ENCODE measurements at regions not wholly inside any gene's neighbourhood (a gene's known extent, or its start where the extent isn't known, plus 50 kb on each side); places are given as distances from the start of the nearest gene placed in this dataset.
"Not testable (repeated sequence)": the region's sequence is repeated elsewhere in the genome, so short reads cannot be mapped to it uniquely, and the experiment has no call there.

- Histone ChIP-seq H3K27ac (no peak overlapping the region), H3K4me1 (ENCODE audit: insufficient read depth) (peaks cover 15% of the 10 kb centered on the region), H2AFZ (no peak overlapping the region), H3K9me3 (ENCODE audit: low read depth) (no peaks in the 10 kb centered on the region), H3K4me2 (ENCODE audit: unreplicated experiment) (no peak overlapping the region), H3K4me3 (no peak overlapping the region), H3K9ac (no peak overlapping the region), H3K9me2 (ENCODE audit: insufficient read depth) (no peaks in the 10 kb centered on the region), H3K36me3 (ENCODE audit: low read depth) (no peaks in the 10 kb centered on the region), H3F3A (ENCODE audit: insufficient read depth) (peaks cover 9% of the 10 kb centered on the region; the same call in 1 of the 2 replicates), H3K27me3 (replicated peaks; ENCODE audit: insufficient read depth) (no peaks in the 10 kb centered on the region), H3K79me2 (ENCODE audit: insufficient read depth) (no peaks in the 10 kb centered on the region), H4K20me1 (ENCODE audit: insufficient read depth) (no peaks in the 10 kb centered on the region)
- 84 to 87% methylated on average over 10 of the region's 10 CpGs for WGBS, 2 experiments (ENCODE audit: low coverage in 1 of 2, low lambda C conversion rate in 2 of 2, missing lambda C conversion rate in 2 of 2)
- no peak for DNase-seq
- in situ Hi-C loops (cut with MboI): no loop called here
- TF ChIP-seq EZH2phosphoT487 (IDR thresholded peaks at IDR 0.05; ENCODE audit: insufficient read depth, low read depth): no peak
- TF ChIP-seq EZH2 (IDR thresholded peaks at IDR 0.05; ENCODE audit: insufficient read depth, poor library complexity, severe bottlenecking): no peak
Observed at GRCh38 chr2:8252997-8253694, 428.7 kb upstream of the ID2 start.

- TF ChIP-seq EZH2 (IDR thresholded peaks at IDR 0.05; ENCODE audit: insufficient read depth, poor library complexity, severe bottlenecking) (no peak), EZH2phosphoT487 (IDR thresholded peaks at IDR 0.05; ENCODE audit: insufficient read depth, low read depth) (no peak)
- no peaks in the 10 kb centered on the region for H3K9me3 ChIP-seq (ENCODE audit: low read depth)
- peaks cover 3% of the 10 kb centered on the region; the same call in 1 of the 2 replicates for H3F3A ChIP-seq (ENCODE audit: insufficient read depth)
- H4K20me1 ChIP-seq (ENCODE audit: insufficient read depth): no peaks in the 10 kb centered on the region
- H2AFZ ChIP-seq: no peak overlapping the region
- H3K36me3 ChIP-seq (ENCODE audit: low read depth): no peaks in the 10 kb centered on the region
- 94 to 97% methylated on average over 2 of the region's 2 CpGs for WGBS, 2 experiments (ENCODE audit: low coverage in 1 of 2, low lambda C conversion rate in 2 of 2, missing lambda C conversion rate in 2 of 2)
- H3K27me3 ChIP-seq (replicated peaks; ENCODE audit: insufficient read depth): no peaks in the 10 kb centered on the region
- no peaks in the 10 kb centered on the region for H3K9me2 ChIP-seq (ENCODE audit: insufficient read depth)
- H3K4me1 ChIP-seq (ENCODE audit: insufficient read depth): peaks cover 10% of the 10 kb centered on the region
- no peaks in the 10 kb centered on the region for H3K79me2 ChIP-seq (ENCODE audit: insufficient read depth)
- in situ Hi-C loops (cut with MboI): no loop called here
- H3K4me3 ChIP-seq: no peak overlapping the region
- H3K9ac ChIP-seq: no peak overlapping the region
- no peak overlapping the region for H3K4me2 ChIP-seq (ENCODE audit: unreplicated experiment)
- no peak overlapping the region for H3K27ac ChIP-seq
- no peak for DNase-seq
Observed at GRCh38 chr2:8253781-8254180, 428.1 kb upstream of the ID2 start.

GRCh38 chr2:8254214-8254613 is 427.6 kb upstream of the ID2 start:
- H3K36me3 ChIP-seq (ENCODE audit: low read depth); H3K4me2 ChIP-seq (ENCODE audit: unreplicated experiment); H3K9me2 ChIP-seq (ENCODE audit: insufficient read depth); H3K4me3 ChIP-seq; H3K27ac ChIP-seq; in situ Hi-C loops (cut with MboI); DNase-seq; H2AFZ ChIP-seq; H4K20me1 ChIP-seq (ENCODE audit: insufficient read depth); H3K27me3 ChIP-seq (replicated peaks; ENCODE audit: insufficient read depth); H3K9ac ChIP-seq; H3K4me1 ChIP-seq (ENCODE audit: insufficient read depth); H3K9me3 ChIP-seq (ENCODE audit: low read depth); H3F3A ChIP-seq (ENCODE audit: insufficient read depth); H3K79me2 ChIP-seq (ENCODE audit: insufficient read depth): not testable (repeated sequence)

- Histone ChIP-seq H3K9ac (no peak overlapping the region), H3K27me3 (replicated peaks; ENCODE audit: insufficient read depth) (no peaks in the 10 kb centered on the region), H2AFZ (no peak overlapping the region), H3K4me2 (ENCODE audit: unreplicated experiment) (no peak overlapping the region), H3K36me3 (ENCODE audit: low read depth) (no peaks in the 10 kb centered on the region), H3K9me3 (ENCODE audit: low read depth) (no peaks in the 10 kb centered on the region), H3F3A (ENCODE audit: insufficient read depth) (no peaks in the 10 kb centered on the region), H3K9me2 (ENCODE audit: insufficient read depth) (no peaks in the 10 kb centered on the region), H3K27ac (no peak overlapping the region), H4K20me1 (ENCODE audit: insufficient read depth) (no peaks in the 10 kb centered on the region), H3K4me1 (ENCODE audit: insufficient read depth) (no peaks in the 10 kb centered on the region), H3K79me2 (ENCODE audit: insufficient read depth) (no peaks in the 10 kb centered on the region), H3K4me3 (no peak overlapping the region)
- in situ Hi-C loops (cut with MboI): no loop called here
- 86 to 87% methylated on average over 7 of the region's 7 CpGs for WGBS, 2 experiments (ENCODE audit: low coverage in 1 of 2, low lambda C conversion rate in 2 of 2, missing lambda C conversion rate in 2 of 2)
- TF ChIP-seq EZH2 (IDR thresholded peaks at IDR 0.05; ENCODE audit: insufficient read depth, poor library complexity, severe bottlenecking) (no peak), EZH2phosphoT487 (IDR thresholded peaks at IDR 0.05; ENCODE audit: insufficient read depth, low read depth) (no peak)
- no peak for DNase-seq
Observed at GRCh38 chr2:8254791-8255447, 426.9 kb upstream of the ID2 start.

Data from GM23248 (cell line).